ENCODE measurements at regions not wholly inside any gene's neighbourhood (a gene's known extent, or its start where the extent isn't known, plus 50 kb on each side); places are given as distances from the start of the nearest gene placed in this dataset.

DNA sequence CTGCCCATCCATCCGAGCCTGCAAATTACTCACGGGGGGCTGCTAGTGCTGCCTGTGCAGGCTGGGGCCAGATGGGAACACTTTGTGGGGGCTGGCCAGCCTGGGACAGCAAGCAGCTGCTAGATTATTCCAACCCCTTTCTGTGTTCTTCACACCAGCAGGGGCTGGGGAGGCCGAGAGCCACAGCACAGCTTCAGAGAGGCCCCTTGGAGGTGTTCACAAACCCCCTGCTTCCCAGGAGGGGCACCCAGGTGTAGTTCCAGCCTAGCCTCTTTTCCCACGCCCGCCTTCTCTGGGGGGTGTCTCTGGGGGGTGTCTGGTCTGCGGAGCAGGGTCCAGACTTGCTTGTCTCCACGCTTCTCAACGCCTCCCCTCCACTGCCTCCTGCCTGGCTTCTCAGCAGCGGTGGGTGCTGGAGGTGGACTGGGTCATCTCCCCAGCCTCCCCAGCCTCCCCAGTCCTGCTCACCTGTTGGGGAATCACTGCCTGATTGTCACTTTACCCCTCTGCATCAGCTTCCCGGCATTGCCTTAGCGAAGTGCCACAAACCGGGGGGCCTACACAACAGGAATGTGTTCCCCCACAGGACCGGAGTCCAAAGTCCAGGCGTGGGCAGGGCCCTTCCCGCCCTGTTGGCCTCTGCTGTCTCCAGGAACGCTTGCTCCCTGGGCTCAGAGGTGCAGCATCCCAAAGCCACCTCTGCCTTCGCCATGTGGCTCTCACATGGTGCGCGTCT is 74.0 kb upstream of the EN2 start:
- no peaks in the 10 kb centered on the region for H3K9me1 ChIP-seq (replicated peaks; ENCODE audit: control insufficient read depth, extremely low read depth, insufficient read depth, low read length)
- no peak overlapping the region for H2AFZ ChIP-seq (ENCODE audit: low read depth, low read length)
- H3K9ac ChIP-seq (replicated peaks; ENCODE audit: extremely low read depth, insufficient read depth, low read length): no peak overlapping the region
- BruUV-seq (replicated peaks): no TSS peak
- FAIRE-seq (no peak), DNase-seq (ENCODE audit: low read depth, low spot score) (no peak)
- TF ChIP-seq FOS (IDR thresholded peaks at IDR 0.05; ENCODE audit: borderline replicate concordance, insufficient read depth, low read length): no peak
- TF ChIP-seq, protein P1, sequence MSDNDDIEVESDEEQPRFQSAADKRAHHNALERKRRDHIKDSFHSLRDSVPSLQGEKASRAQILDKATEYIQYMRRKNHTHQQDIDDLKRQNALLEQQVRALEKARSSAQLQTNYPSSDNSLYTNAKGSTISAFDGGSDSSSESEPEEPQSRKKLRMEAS (IDR thresholded peaks at IDR 0.05; ENCODE audit: insufficient read depth, insufficient read length): no peak
- no peak for TF ChIP-seq JUN (IDR thresholded peaks at IDR 0.05; ENCODE audit: borderline replicate concordance, insufficient read depth, insufficient read length, low read depth)
- TF ChIP-seq POLR2A (IDR thresholded peaks at IDR 0.05; ENCODE audit: low read depth, low read length): no peak
- TF ChIP-seq GATA2 (IDR thresholded peaks at IDR 0.05; ENCODE audit: insufficient read depth, insufficient read length, low read depth, low read length): no peak
- TF ChIP-seq, protein P2, sequence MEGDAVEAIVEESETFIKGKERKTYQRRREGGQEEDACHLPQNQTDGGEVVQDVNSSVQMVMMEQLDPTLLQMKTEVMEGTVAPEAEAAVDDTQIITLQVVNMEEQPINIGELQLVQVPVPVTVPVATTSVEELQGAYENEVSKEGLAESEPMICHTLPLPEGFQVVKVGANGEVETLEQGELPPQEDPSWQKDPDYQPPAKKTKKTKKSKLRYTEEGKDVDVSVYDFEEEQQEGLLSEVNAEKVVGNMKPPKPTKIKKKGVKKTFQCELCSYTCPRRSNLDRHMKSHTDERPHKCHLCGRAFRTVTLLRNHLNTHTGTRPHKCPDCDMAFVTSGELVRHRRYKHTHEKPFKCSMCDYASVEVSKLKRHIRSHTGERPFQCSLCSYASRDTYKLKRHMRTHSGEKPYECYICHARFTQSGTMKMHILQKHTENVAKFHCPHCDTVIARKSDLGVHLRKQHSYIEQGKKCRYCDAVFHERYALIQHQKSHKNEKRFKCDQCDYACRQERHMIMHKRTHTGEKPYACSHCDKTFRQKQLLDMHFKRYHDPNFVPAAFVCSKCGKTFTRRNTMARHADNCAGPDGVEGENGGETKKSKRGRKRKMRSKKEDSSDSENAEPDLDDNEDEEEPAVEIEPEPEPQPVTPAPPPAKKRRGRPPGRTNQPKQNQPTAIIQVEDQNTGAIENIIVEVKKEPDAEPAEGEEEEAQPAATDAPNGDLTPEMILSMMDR (IDR thresholded peaks at IDR 0.05; ENCODE audit: extremely low read depth in 1 of 2, insufficient read depth in 1 of 2, low read depth in 1 of 2, low read length in 2 of 2): no peak
- no peak for TF ChIP-seq POLR2AphosphoS5 (IDR thresholded peaks at IDR 0.05; ENCODE audit: insufficient read depth, low read depth, low read length)
- dilution Hi-C loops (cut with MboI; ENCODE audit: extremely low pct_ligation_motif_present, low sequenced_read_pairs): no loop called here
- H3K9me3 ChIP-seq (replicated peaks; ENCODE audit: control insufficient read depth, insufficient read depth, low read length): no peaks in the 10 kb centered on the region
- intact Hi-C loops (cut with micrococcal nuclease): no loop called here
- no peaks in the 10 kb centered on the region for H3K4me1 ChIP-seq (ENCODE audit: control insufficient read depth, extremely low read depth, insufficient read depth, low read length)
- peaks cover 42 to 49% of the 10 kb centered on the region in 2 experiments for H3K27me3 ChIP-seq (ENCODE audit: control insufficient read depth in 2 of 2, insufficient read depth in 2 of 2, low read length in 2 of 2)
- no peaks in the 10 kb centered on the region for H3K36me3 ChIP-seq (ENCODE audit: control insufficient read depth in 2 of 2, extremely low read depth in 1 of 2, insufficient read depth in 2 of 2, low read length in 2 of 2)
- POLR2A ChIA-PET: no interaction called here
- no peak overlapping the region for H3K27ac ChIP-seq (ENCODE audit: insufficient read depth, low read depth, low read length)
- H3K4me3 ChIP-seq (replicated peaks in 1 of 3; ENCODE audit: insufficient read depth in 1 of 3, low read depth in 1 of 3, low read length in 3 of 3): no peak overlapping the region
- no peaks in the 10 kb centered on the region for H3K79me2 ChIP-seq (ENCODE audit: control insufficient read depth, insufficient read depth, low read length)
- no peaks in the 10 kb centered on the region for H4K20me1 ChIP-seq (replicated peaks; ENCODE audit: control insufficient read depth, extremely low read depth, insufficient read depth, low read length)
- CTCF ChIA-PET: interaction anchor here (0.8 to 1.6 kb wide), 4 partner anchors 11 to 457 kb away, joined by 3 to 5 read pairs (median 4); no protein-coding TSS in a partner anchor
- H3K4me2 ChIP-seq (ENCODE audit: insufficient read depth, low read length): no peak overlapping the region
